ENCODE measurements at regions not wholly inside any gene's neighbourhood (a gene's known extent, or its start where the extent isn't known, plus 50 kb on each side); places are given as distances from the start of the nearest gene placed in this dataset.

DNA sequence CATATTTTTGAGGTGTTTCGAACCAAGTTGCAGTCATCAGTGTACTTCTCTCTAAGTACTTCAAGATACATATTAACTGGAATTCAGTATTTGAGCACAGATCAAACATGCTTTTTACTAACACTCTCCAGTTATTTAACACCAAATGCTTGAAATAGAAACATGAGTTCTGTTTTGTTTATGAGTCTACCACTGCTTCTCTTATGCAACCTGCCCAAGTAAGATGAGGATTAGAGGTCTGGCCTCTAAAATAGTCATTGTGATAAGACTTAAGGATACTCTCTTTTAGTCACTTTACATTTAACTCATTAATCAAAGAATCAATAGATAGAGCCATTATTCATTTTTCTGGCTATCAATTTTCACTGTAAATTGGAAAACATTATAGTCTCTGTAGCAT lies 156.2 kb upstream of the THRB start:
- no peak for DNase-seq (ENCODE audit: low read depth)

DNA sequence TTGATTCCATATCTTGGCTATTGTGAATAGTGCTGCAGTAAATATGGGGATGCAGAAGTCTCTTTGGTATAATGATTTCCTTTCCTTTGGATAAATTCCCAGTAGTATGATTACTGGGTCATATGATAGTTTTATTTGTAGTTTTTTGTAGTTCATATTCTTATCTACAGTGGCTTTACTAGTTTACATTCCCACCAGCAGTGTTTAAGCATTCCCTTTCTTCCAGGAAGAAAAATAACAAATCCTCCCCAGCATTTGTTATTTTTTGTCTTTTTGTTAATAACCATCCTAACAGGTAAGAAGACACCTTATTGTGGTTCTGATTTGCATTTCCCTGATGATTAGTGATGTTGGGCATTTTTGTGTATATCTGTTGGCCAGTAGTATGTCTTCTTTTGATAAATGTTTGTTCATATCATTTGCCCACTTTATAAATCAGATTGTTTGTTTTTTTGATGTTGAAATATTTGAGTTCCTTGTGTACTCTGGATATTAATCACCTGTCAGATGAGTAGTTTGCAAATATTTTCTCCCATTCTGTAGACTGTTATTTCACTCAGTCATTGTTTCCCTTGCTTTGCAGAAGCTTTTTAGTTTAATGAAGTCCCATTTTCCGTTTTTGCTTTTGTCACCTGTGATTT lies 163.3 kb upstream of the THRB start:
- in situ Hi-C loops (cut with HindIII; ENCODE audit: low sequenced_read_pairs): no loop called here
- no peak overlapping the region for H3K4me3 ChIP-seq (ENCODE audit: low read depth, low read length)
- TF ChIP-seq, protein P1, sequence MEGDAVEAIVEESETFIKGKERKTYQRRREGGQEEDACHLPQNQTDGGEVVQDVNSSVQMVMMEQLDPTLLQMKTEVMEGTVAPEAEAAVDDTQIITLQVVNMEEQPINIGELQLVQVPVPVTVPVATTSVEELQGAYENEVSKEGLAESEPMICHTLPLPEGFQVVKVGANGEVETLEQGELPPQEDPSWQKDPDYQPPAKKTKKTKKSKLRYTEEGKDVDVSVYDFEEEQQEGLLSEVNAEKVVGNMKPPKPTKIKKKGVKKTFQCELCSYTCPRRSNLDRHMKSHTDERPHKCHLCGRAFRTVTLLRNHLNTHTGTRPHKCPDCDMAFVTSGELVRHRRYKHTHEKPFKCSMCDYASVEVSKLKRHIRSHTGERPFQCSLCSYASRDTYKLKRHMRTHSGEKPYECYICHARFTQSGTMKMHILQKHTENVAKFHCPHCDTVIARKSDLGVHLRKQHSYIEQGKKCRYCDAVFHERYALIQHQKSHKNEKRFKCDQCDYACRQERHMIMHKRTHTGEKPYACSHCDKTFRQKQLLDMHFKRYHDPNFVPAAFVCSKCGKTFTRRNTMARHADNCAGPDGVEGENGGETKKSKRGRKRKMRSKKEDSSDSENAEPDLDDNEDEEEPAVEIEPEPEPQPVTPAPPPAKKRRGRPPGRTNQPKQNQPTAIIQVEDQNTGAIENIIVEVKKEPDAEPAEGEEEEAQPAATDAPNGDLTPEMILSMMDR (IDR thresholded peaks at IDR 0.05; ENCODE audit: low read depth, low read length, missing control alignments): no peak
- no peak for DNase-seq (ENCODE audit: low read depth)

More for the DNA sequence above, 156.2 kb upstream of the THRB start:
- no peak overlapping the region for H3K4me3 ChIP-seq (ENCODE audit: low read depth, low read length)
- in situ Hi-C loops (cut with HindIII; ENCODE audit: low sequenced_read_pairs): no loop called here
- TF ChIP-seq, protein P1 (IDR thresholded peaks at IDR 0.05; ENCODE audit: low read depth, low read length, missing control alignments): no peak

DNA sequence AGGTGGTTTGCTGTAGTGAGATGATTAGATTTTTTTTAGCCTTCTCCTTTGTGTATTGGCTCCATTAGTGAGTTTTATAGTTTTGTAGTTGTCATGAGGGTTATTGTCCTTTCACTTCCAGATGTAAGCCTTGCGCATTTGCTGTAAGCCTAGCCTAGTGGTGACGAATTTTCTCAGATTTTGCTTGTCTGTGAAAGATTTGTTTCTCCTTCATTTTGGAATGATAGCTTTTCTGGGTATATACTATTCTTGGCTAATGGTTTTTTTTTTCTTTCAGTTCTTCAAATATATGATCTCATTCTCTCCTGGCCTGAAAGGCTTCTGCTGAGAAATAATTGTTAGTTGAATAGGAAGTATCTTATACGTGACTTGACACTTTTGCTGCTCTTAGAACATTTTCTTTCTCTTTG lies 166.5 kb upstream of the THRB start:
- TF ChIP-seq, protein P1 (IDR thresholded peaks at IDR 0.05; ENCODE audit: low read depth, low read length, missing control alignments): no peak
- in situ Hi-C loops (cut with HindIII; ENCODE audit: low sequenced_read_pairs): no loop called here

DNA sequence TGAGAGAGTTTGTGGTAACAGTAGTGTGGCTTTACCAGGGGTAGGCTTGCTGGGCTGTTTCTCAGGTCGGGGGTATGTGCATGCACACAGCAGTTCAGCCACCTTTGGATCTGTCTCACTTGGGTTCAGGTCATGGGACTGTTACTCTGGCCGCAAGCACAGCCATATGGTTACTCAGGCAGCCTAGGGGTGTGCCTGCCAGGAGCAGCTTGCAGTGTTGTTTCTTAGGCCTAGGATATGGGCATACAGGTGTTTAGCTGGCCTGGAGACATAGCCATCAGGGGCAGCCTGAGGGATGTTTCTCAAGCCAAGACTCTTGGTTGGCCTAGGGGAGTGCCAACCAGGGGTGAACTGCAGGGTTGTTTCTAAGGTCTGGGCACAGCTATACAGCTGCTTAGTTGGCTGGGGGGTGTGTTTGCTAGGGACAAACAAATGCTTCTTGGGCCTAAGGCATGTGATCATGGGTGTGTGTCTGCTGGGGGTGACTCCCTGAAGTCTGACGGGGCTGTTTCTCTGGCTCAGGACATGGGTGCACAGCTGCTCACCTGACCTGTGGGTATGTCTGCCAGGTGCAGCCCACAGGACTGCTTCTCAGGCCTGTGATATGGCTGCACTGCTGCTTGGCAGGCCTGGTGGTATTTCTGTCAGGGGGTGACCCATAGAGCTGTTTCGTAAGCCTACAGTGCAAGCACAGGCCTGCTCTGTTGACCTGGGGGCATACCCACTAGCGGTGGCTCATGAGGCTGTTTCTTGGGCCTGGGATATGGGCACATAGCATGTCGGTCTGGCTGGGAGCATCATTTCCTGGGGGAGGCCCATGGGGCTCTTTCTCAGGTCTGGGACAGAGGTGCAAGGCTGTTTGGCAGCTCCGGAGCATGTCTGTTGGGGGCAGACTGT lies 168.0 kb upstream of the THRB start:
- in situ Hi-C loops (cut with HindIII; ENCODE audit: low sequenced_read_pairs): no loop called here
- TF ChIP-seq, protein P1 (IDR thresholded peaks at IDR 0.05; ENCODE audit: low read depth, low read length, missing control alignments): no peak
- H3K4me3 ChIP-seq (ENCODE audit: low read depth, low read length): no peak overlapping the region
- no peak for DNase-seq (ENCODE audit: low read depth)

More for the DNA sequence above, 166.5 kb upstream of the THRB start:
- H3K4me3 ChIP-seq (ENCODE audit: low read depth, low read length): no peak overlapping the region
- DNase-seq (ENCODE audit: low read depth): no peak

DNA sequence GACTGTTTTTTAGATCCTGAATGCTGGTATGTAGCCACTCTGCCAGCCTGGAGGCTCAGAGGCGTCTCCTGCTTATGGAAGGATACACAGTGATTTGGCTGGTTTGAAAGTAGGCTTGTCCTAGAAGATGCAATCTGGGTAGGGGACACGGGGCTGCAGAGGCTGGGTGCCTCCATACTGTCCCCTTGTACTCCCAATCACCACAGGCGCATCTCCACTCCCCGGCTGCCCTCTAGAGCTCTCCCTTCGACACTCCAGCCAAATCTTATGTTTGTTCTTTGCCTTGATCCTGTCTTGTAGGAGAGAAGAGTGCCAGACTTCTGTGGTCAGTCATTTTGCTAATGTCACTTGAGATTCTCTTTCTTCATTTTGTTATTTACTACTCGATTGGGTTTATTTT lies 168.8 kb upstream of the THRB start:
- TF ChIP-seq, protein P1 (IDR thresholded peaks at IDR 0.05; ENCODE audit: low read depth, low read length, missing control alignments): no peak
- H3K4me3 ChIP-seq (ENCODE audit: low read depth, low read length): no peak overlapping the region
- in situ Hi-C loops (cut with HindIII; ENCODE audit: low sequenced_read_pairs): no loop called here
- DNase-seq (ENCODE audit: low read depth): no peak

DNA sequence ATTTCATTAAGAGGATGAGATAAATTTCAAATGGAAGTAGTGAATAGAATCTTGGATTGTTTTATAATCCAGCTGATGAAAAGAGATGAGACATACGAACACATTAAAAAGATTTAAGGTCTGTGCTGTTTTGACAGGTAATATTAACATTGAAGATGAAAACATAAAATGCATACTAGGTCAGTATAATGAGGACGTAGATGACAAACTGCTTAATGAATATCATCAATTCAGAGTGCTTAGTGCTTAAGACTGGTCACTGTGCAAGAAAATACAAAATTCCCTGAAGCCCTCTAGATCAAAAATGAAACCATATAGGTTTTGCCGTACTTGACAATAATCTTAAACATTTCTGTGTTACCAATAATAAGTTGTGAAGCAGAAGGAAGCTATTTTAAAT lies 173.4 kb upstream of the THRB start:
- TF ChIP-seq, protein P1 (IDR thresholded peaks at IDR 0.05; ENCODE audit: low read depth, low read length, missing control alignments): no peak
- in situ Hi-C loops (cut with HindIII; ENCODE audit: low sequenced_read_pairs): no loop called here
- no peak overlapping the region for H3K4me3 ChIP-seq (ENCODE audit: low read depth, low read length)
- DNase-seq (ENCODE audit: low read depth): no peak

Data from astrocyte of the cerebellum (primary cell).